Ovary (tissue), 7 donors: ENCODE measurements at regions not wholly inside any gene's neighbourhood (a gene's known extent, or its start where the extent isn't known, plus 50 kb on each side); places are given as distances from the start of the nearest gene placed in this dataset.

ENCODE experiments used
- DNase-seq, 5 donors: peaks; one replicate each; pipeline ENCODE4 v3.0.0-alpha.2; 2019 to 2020
- H3K27ac ChIP-seq, 2 donors: fragments of 200-600 bp; one replicate each; pipeline versions ENCODE4 v1.5.1 to v1.8.0; 2019 to 2022
- H3K27me3 ChIP-seq: fragments of 200-600 bp; one replicate; pipeline ENCODE4 v1.8.0; 2022
- H3K36me3 ChIP-seq: fragments of 200-600 bp; sonication (generic); one replicate; pipeline ENCODE4 v1.5.1; 2019
- H3K4me1 ChIP-seq: one replicate; pipeline ENCODE4 v1.8.1; 2013; ENCODE audit warnings: mild to moderate bottlenecking, moderate library complexity; ENCODE audit not compliant: insufficient read depth
- H3K4me3 ChIP-seq: fragments of 200-600 bp; sonication (generic); one replicate; pipeline ENCODE4 v1.5.1; 2017
- H3K9me3 ChIP-seq, 2 donors: fragments of 200-600 bp in 1 of 2; sonication (generic) in 1 of 2; one replicate each; pipeline versions ENCODE4 v1.5.1 to v1.8.1; 2013 to 2019; ENCODE audit warnings: mild to moderate bottlenecking in 1 of 2, moderate library complexity in 1 of 2
- CTCF ChIP-seq, 3 donors: fragments of 450-650 bp in 2 of 3; fragments of 200-600 bp in 1 of 3; IDR thresholded peaks; one replicate each; pipeline versions ENCODE4 v1.5.1 to v1.8.0; 2016 to 2022; ENCODE audit warnings: antibody characterized with exemption in 3 of 3, mild to moderate bottlenecking in 1 of 3
- EP300 ChIP-seq: sonication (generic); formaldehyde crosslinking; IDR thresholded peaks from one replicate; pipeline ENCODE4 v1.6.1; 2017; ENCODE audit warnings: antibody characterized with exemption
- POLR2A ChIP-seq: fragments of 450-650 bp; IDR thresholded peaks from one replicate; pipeline ENCODE4 v1.6.1; 2017; ENCODE audit warnings: antibody characterized with exemption, mild to moderate bottlenecking, moderate library complexity
- WGBS, 3 donors: extraction: QIAGEN DNeasy Blood & Tissue Kit in 1 of 3; methylation state at CpG; one replicate each; pipeline versions ENCODE4 v1.1.5 to v1.1.7; 2013 to 2017; 5-methylcytosine and 5-hydroxymethylcytosine counted together
- intact Hi-C, 4 donors: fragments of 100-400 bp; cut with DNase I; formaldehyde crosslinking; loops; one replicate each; pipeline versions ENCODE4 v1.11.0 to v1.15.1; 2022 to 2023
- donor health status: DM: no; HTN: no; CAD: no; lungs with moderate emphysema.
- donor health status: DM: no; HTN: no; CAD: no.
- donor health status: Bipolar disorder and iron deficiency.
- donor health status: DM: no; HTN: no; CAD: no.
- donor health status: DM: yes; HTN: yes; CAD: no.

DNA sequence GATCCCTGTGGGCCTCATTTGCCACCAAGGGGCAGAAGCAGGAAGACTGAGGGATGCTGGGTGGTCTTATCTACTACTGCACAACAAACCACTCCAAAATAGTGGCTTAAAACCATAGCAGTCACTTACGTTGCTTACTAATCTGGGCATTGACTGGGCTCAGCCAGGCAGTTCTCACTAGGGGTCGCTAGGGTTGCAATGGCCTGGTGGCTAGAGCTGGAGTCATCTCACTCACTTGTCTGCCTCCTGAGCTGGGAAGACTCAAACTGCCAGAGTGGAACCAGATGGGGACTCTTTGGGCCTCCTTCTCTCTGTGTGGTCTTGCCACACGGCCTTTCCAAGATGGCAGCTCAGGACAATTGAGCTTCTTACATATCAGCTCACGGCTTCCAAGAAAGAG lies 216.3 kb upstream of the BCOR start:
- peaks cover 1% of the 10 kb centered on the region for H3K4me1 ChIP-seq
- no peaks in the 10 kb centered on the region for H3K36me3 ChIP-seq
- H3K27me3 ChIP-seq = no peaks in the 10 kb centered on the region
- intact Hi-C loops = no loop called here
- H3K9me3 ChIP-seq = no peaks in the 10 kb centered on the region
- no peak for TF ChIP-seq CTCF (IDR thresholded peaks at IDR 0.05)
- no peak for TF ChIP-seq EP300
- TF ChIP-seq POLR2A = no peak
- no peak overlapping the region for H3K27ac ChIP-seq
- WGBS, 3 donors = 65 to 76% (median 66%) methylated on average over 4 of the region's 4 CpGs
- no peak overlapping the region for H3K4me3 ChIP-seq
- DNase-seq = no peak

DNA sequence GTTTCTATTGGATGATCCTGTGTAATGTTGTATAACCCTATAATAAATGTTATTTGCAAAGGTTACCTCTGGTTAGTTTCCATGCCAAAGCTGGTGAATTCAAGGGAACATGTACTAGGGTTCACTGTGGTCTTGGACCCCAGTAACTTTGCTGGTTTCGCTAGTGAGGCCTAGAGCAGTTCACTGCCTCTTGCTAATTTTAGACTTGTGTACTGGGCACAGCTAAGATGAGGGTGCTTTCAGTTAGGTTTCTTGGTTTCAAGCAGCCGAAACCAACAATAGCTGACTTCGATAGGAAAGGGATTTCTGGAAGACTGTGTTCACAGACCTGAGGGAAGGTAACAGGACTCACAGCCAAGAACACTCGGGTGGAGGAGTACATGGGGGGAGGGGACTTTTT lies 215.5 kb upstream of the BCOR start:
- TF ChIP-seq POLR2A (no peak), EP300 (no peak), CTCF (IDR thresholded peaks at IDR 0.05) (no peak)

DNA sequence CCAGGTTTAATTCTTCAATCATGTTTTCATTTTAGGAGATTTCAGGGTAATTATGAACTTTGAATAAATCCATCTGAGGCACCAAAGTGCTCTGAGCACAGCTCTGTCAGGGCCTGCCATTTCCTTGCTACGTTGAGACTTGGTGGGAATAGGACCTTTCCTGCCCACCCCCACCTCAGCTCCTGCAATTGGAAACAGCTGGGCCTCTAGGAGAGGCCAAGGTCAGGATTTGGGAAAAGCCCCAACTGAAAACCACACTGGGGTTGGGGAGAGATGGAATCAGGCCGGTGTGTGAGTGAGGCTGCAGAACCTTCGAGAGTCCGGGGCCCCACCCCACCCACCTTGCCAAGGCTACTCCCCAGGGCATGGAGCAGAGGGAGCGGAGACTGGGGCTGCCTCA lies 212.7 kb upstream of the BCOR start:
- 37 to 55% (median 47%) methylated on average over 5 of the region's 5 CpGs for WGBS, 3 donors
- H3K36me3 ChIP-seq = no peaks in the 10 kb centered on the region
- no peak for TF ChIP-seq CTCF (IDR thresholded peaks at IDR 0.05)
- TF ChIP-seq EP300 = no peak
- TF ChIP-seq POLR2A = no peak
- H3K4me1 ChIP-seq = peaks cover 1% of the 10 kb centered on the region
- DNase-seq = peak in 1 of 5 donors; percentile 41
- no peak overlapping the region for H3K4me3 ChIP-seq
- intact Hi-C loops = no loop called here
- H3K27ac ChIP-seq = no peak overlapping the region
- no peaks in the 10 kb centered on the region for H3K9me3 ChIP-seq
- no peaks in the 10 kb centered on the region for H3K27me3 ChIP-seq

More for the DNA sequence above, 215.5 kb upstream of the BCOR start:
- no peaks in the 10 kb centered on the region for H3K36me3 ChIP-seq
- H3K27ac ChIP-seq = no peak overlapping the region
- H3K4me1 ChIP-seq = peaks cover 1% of the 10 kb centered on the region
- H3K27me3 ChIP-seq = no peaks in the 10 kb centered on the region
- intact Hi-C loops = no loop called here
- no peak overlapping the region for H3K4me3 ChIP-seq
- no peak for DNase-seq
- WGBS, 3 donors = 85 to 88% (median 88%) methylated on average over 4 of the region's 4 CpGs
- no peaks in the 10 kb centered on the region for H3K9me3 ChIP-seq

DNA sequence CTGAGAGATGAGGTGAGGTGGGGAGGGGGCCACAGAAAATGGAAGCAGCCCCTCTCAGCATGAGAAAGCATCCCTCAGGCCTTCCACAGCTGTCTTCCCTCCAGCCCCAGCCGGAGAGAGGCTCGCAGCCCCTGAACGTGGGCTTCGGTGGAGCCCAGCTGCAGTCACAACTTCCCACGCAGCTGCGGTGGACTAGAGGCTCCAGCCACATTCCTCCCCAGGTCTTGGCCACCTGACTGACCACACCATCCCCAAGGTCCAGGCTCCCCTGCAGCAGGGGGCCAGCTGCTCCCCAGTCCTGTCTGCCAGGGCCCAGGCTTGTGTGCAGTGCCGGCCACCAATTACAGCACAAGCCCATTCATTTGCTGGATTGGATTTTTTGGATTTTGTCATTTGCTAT lies 212.3 kb upstream of the BCOR start:
- DNase-seq = peak in 4 of 5 donors; percentile 26 to 50 (median 37)

More for the DNA sequence above, 212.3 kb upstream of the BCOR start:
- no peaks in the 10 kb centered on the region for H3K36me3 ChIP-seq
- TF ChIP-seq EP300 (no peak), CTCF (IDR thresholded peaks at IDR 0.05) (no peak), POLR2A (no peak)
- no peak overlapping the region for H3K4me3 ChIP-seq
- H3K27ac ChIP-seq = no peak overlapping the region
- H3K4me1 ChIP-seq = peaks cover 1% of the 10 kb centered on the region
- H3K27me3 ChIP-seq = no peaks in the 10 kb centered on the region
- WGBS, 3 donors = 45 to 55% (median 49%) methylated on average over 7 of the region's 7 CpGs
- intact Hi-C loops = no loop called here
- no peaks in the 10 kb centered on the region for H3K9me3 ChIP-seq
